IMR-90 (cell line): ENCODE measurements at regions not wholly inside any gene's neighbourhood (a gene's known extent, or its start where the extent isn't known, plus 50 kb on each side); places are given as distances from the start of the nearest gene placed in this dataset.

ENCODE experiments used
- ATAC-seq: fragments of 200-7000 bp; cut with Tn5 transposase; 2 replicates; pipeline ENCODE4 v1.9.1; 2020; ENCODE audit warnings: low read depth, mild to moderate bottlenecking, moderate library complexity
- BruUV-seq: library from RNA; stranded (reverse); fragments of 400-500 nt; replicated peaks from 2 replicates; lab custom pipeline; 2021; lab: Mats Ljungman, UMichigan
- CTCF ChIA-PET: fragments of 300-600 bp; formaldehyde crosslinking; extraction: SDS; loops from one replicate; lab custom pipeline; 2021; ENCODE audit warnings: antibody characterized with exemption; lab: Yijun Ruan, JAX
- POLR2A ChIA-PET: fragments of 300-600 bp; sonication (Branson Sonifier 250); formaldehyde crosslinking; loops from one replicate; lab custom pipeline; 2022; ENCODE audit warnings: antibody characterized with exemption; ENCODE audit not compliant: unreplicated experiment; lab: Charles Lee
- DNase-seq: peaks from one replicate; pipeline ENCODE4 v3.0.0; 2013
- H2AFZ ChIP-seq: replicated peaks from 2 replicates; pipeline ENCODE3; 2013; ENCODE audit warnings: low read length, mild to moderate bottlenecking; ENCODE audit not compliant: poor library complexity
- H2AK5ac ChIP-seq: 2 replicates; pipeline ENCODE4 v1.6.1; 2013; ENCODE audit warnings: low read depth, low read length, inconsistent platforms
- H2AK9ac ChIP-seq: replicated peaks from 2 replicates; pipeline ENCODE3; 2013; ENCODE audit warnings: mild to moderate bottlenecking, low read depth, low read length, moderate library complexity; ENCODE audit not compliant: poor library complexity
- H2BK120ac ChIP-seq: 2 replicates; pipeline ENCODE4 v1.6.1; 2013; ENCODE audit warnings: low read depth, low read length, inconsistent platforms
- H2BK15ac ChIP-seq: 3 replicates; pipeline ENCODE4 v1.6.1; 2013; ENCODE audit warnings: low read depth, low read length, inconsistent platforms
- H2BK20ac ChIP-seq: 2 replicates; pipeline ENCODE4 v1.6.1; 2013; ENCODE audit warnings: low read depth, mild to moderate bottlenecking, inconsistent platforms, low read length, moderate library complexity
- H2BK5ac ChIP-seq: 2 replicates; pipeline ENCODE4 v1.6.1; 2013; ENCODE audit warnings: mild to moderate bottlenecking, low read depth, low read length, inconsistent platforms; ENCODE audit not compliant: poor library complexity, severe bottlenecking
- H3K14ac ChIP-seq: replicated peaks from 2 replicates; pipeline ENCODE4 v1.6.1; 2013; ENCODE audit warnings: low read depth, low read length, inconsistent platforms
- H3K18ac ChIP-seq: 2 replicates; pipeline ENCODE4 v1.6.1; 2013; ENCODE audit warnings: low read depth, low read length, control low read depth
- H3K23ac ChIP-seq: 2 replicates; pipeline ENCODE4 v1.6.1; 2013; ENCODE audit warnings: low read depth, low read length, inconsistent platforms
- H3K27ac ChIP-seq: 2 replicates; pipeline ENCODE4 v1.5.1; 2013; ENCODE audit warnings: mild to moderate bottlenecking, control low read depth, low read length; ENCODE audit not compliant: insufficient read depth
- H3K27me3 ChIP-seq: 2 replicates; pipeline ENCODE4 v1.6.1; 2013; ENCODE audit warnings: low read length; ENCODE audit not compliant: control insufficient read depth, insufficient read depth
- H3K36me3 ChIP-seq: 2 replicates; pipeline ENCODE4 v1.6.1; 2013; ENCODE audit warnings: low read length, mixed read lengths; ENCODE audit not compliant: control insufficient read depth, insufficient read depth
- H3K4ac ChIP-seq: 2 replicates; pipeline ENCODE4 v1.6.1; 2013; ENCODE audit warnings: low read depth, low read length, inconsistent platforms
- H3K4me1 ChIP-seq: 2 replicates; pipeline ENCODE4 v1.6.1; 2013; ENCODE audit warnings: low read length, mixed read lengths; ENCODE audit not compliant: control insufficient read depth, insufficient read depth
- H3K4me2 ChIP-seq: 2 replicates; pipeline ENCODE4 v1.6.1; 2013; ENCODE audit warnings: low read depth, mild to moderate bottlenecking, control low read depth, low read length, moderate library complexity
- H3K4me3 ChIP-seq: 2 replicates; pipeline ENCODE4 v1.5.1; 2013; ENCODE audit warnings: low read depth, mild to moderate bottlenecking, control low read depth, low read length, moderate library complexity; ENCODE audit not compliant: insufficient read depth
- H3K56ac ChIP-seq: 2 replicates; pipeline ENCODE4 v1.6.1; 2013; ENCODE audit warnings: low read length, inconsistent platforms; ENCODE audit not compliant: insufficient read depth; ENCODE audit errors: extremely low read depth
- H3K79me1 ChIP-seq, 2 experiments: 2 replicates each; pipeline ENCODE4 v1.6.1; 2013; ENCODE audit warnings: low read length in 2 of 2, inconsistent platforms in 1 of 2, low read depth in 1 of 2
- H3K9ac ChIP-seq: 2 replicates; pipeline ENCODE4 v1.6.1; 2013; ENCODE audit warnings: low read depth, low read length, control low read depth
- H3K9me1 ChIP-seq: 2 replicates; pipeline ENCODE4 v1.6.1; 2013; ENCODE audit warnings: low read length, inconsistent platforms; ENCODE audit not compliant: insufficient read depth
- H3K9me3 ChIP-seq: 2 replicates; pipeline ENCODE4 v1.6.1; 2013; ENCODE audit warnings: low read length; ENCODE audit not compliant: control insufficient read depth, insufficient read depth
- H4K20me1 ChIP-seq: 2 replicates; pipeline ENCODE4 v1.6.1; 2013; ENCODE audit warnings: low read length, inconsistent platforms; ENCODE audit not compliant: insufficient read depth
- H4K5ac ChIP-seq: 2 replicates; pipeline ENCODE4 v1.6.1; 2013; ENCODE audit warnings: mild to moderate bottlenecking, low read depth, low read length, control low read depth
- H4K8ac ChIP-seq, 2 experiments: 2 replicates each; pipeline ENCODE4 v1.6.1; 2013; ENCODE audit warnings: low read depth in 2 of 2, low read length in 2 of 2, control low read depth in 1 of 2, inconsistent platforms in 1 of 2
- H4K91ac ChIP-seq: 2 replicates; pipeline ENCODE4 v1.6.1; 2013; ENCODE audit warnings: low read depth, low read length, inconsistent platforms; ENCODE audit not compliant: insufficient read depth
- WGBS, 2 experiments: methylation state at CpG; one replicate each; pipeline versions ENCODE4 v1.1.5 to v1.1.7; 2013; ENCODE audit warnings: missing lambda C conversion rate in 2 of 2; ENCODE audit not compliant: insufficient read length in 1 of 2; ENCODE audit errors: extremely low coverage in 2 of 2; 5-methylcytosine and 5-hydroxymethylcytosine counted together
- dilution Hi-C: fragments of 300-500 bp; cut with HindIII; formaldehyde crosslinking; loops from one replicate; pipeline ENCODE4 v1.14.3; 2018; ENCODE audit warnings: low sequenced_read_pairs; ENCODE audit not compliant: unreplicated experiment
- in situ Hi-C: fragments of 300-500 bp; cut with MboI; formaldehyde crosslinking; loops from 3 replicates; pipeline ENCODE4 v1.14.3; 2019; ENCODE audit warnings: low sequenced_read_pairs, inconsistent platforms, mixed read lengths
- intact Hi-C: fragments of 100-400 bp; cut with micrococcal nuclease; formaldehyde crosslinking; loops from 2 replicates; pipeline ENCODE4 v1.10.0; 2022
- TF ChIP-seq, protein P1 (sequence below): conservative IDR thresholded peaks from 2 replicates; pipeline ENCODE4 v1.5.1; 2012; ENCODE audit warnings: mild to moderate bottlenecking, low read depth, low read length, improper control_type of control experiment

DNA sequence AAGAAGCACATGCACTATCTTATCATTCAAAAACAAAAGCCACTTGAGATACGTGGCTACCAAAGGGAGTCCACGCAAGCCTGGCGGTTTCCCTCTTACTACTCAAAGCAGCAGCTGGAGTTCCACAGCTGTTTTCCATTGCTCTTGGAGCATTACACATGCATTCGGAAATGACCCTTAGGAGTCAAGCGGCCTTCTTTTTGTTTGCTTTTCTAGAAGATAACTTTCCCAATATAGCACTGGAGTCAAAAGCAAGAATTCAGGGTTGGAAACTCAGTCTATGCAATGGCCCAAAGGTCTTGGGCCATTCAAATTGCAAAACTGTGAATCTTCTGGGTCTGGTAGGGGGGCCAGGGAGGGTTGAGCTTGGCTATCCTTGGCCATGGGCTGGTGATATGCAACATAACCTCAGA lies 97.8 kb upstream of the MAF start:
- Histone ChIP-seq H2AFZ (no peak overlapping the region), H3K27me3 (no peaks in the 10 kb centered on the region), H4K5ac (no peak overlapping the region), H3K4ac (no peak overlapping the region), H2AK9ac (no peak overlapping the region), H3K4me1 (no peaks in the 10 kb centered on the region), H3K27ac (no peak overlapping the region), H2BK20ac (no peak overlapping the region), H3K9me3 (peaks cover 5% of the 10 kb centered on the region), H3K4me3 (no peak overlapping the region), H3K23ac (no peak overlapping the region), H3K56ac (no peak overlapping the region), H3K18ac (no peak overlapping the region), H2BK120ac (no peak overlapping the region), H3K36me3 (no peaks in the 10 kb centered on the region), H2AK5ac (no peak overlapping the region), H2BK15ac (no peak overlapping the region), H3K9ac (no peak overlapping the region), H4K20me1 (no peaks in the 10 kb centered on the region), H2BK5ac (no peak overlapping the region), H3K4me2 (no peak overlapping the region), H3K9me1 (no peaks in the 10 kb centered on the region), H4K8ac (no peak overlapping the region), H3K14ac (no peak overlapping the region), H3K79me1 (no peaks in the 10 kb centered on the region), H4K91ac (no peak overlapping the region)
- peak; percentile 40 for DNase-seq
- no TSS peak for BruUV-seq
- TF ChIP-seq, protein P1, sequence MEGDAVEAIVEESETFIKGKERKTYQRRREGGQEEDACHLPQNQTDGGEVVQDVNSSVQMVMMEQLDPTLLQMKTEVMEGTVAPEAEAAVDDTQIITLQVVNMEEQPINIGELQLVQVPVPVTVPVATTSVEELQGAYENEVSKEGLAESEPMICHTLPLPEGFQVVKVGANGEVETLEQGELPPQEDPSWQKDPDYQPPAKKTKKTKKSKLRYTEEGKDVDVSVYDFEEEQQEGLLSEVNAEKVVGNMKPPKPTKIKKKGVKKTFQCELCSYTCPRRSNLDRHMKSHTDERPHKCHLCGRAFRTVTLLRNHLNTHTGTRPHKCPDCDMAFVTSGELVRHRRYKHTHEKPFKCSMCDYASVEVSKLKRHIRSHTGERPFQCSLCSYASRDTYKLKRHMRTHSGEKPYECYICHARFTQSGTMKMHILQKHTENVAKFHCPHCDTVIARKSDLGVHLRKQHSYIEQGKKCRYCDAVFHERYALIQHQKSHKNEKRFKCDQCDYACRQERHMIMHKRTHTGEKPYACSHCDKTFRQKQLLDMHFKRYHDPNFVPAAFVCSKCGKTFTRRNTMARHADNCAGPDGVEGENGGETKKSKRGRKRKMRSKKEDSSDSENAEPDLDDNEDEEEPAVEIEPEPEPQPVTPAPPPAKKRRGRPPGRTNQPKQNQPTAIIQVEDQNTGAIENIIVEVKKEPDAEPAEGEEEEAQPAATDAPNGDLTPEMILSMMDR = no peak
- in situ Hi-C loops = no loop called here
- intact Hi-C loops = no loop called here
- ATAC-seq = no peak
- POLR2A ChIA-PET = no interaction called here
- no CpG with 5 or more reads among the region's 5 CpGs for WGBS, 2 experiments
- CTCF ChIA-PET = interaction anchor here (0.7 kb wide), 1 partner anchor 490 kb away, joined by 3 read pairs; no protein-coding TSS in a partner anchor
- dilution Hi-C loops = no loop called here
